Fibroblast of villous mesenchyme (primary cell): ENCODE measurements at regions not wholly inside any gene's neighbourhood (a gene's known extent, or its start where the extent isn't known, plus 50 kb on each side); places are given as distances from the start of the nearest gene placed in this dataset.

ENCODE experiments used
- DNase-seq: peaks from one replicate; pipeline ENCODE4 v3.0.0-alpha.2; 2010; ENCODE audit warnings: low read depth
- H3K4me3 ChIP-seq: 2 replicates; pipeline ENCODE4 v1.5.1; 2011; ENCODE audit warnings: low read depth, mild to moderate bottlenecking, low read length
- TF ChIP-seq, protein P1 (sequence below): IDR thresholded peaks from 2 replicates; pipeline ENCODE4 v1.5.1; 2012; ENCODE audit warnings: low read depth, mild to moderate bottlenecking, low read length; ENCODE audit not compliant: insufficient read depth

DNA sequence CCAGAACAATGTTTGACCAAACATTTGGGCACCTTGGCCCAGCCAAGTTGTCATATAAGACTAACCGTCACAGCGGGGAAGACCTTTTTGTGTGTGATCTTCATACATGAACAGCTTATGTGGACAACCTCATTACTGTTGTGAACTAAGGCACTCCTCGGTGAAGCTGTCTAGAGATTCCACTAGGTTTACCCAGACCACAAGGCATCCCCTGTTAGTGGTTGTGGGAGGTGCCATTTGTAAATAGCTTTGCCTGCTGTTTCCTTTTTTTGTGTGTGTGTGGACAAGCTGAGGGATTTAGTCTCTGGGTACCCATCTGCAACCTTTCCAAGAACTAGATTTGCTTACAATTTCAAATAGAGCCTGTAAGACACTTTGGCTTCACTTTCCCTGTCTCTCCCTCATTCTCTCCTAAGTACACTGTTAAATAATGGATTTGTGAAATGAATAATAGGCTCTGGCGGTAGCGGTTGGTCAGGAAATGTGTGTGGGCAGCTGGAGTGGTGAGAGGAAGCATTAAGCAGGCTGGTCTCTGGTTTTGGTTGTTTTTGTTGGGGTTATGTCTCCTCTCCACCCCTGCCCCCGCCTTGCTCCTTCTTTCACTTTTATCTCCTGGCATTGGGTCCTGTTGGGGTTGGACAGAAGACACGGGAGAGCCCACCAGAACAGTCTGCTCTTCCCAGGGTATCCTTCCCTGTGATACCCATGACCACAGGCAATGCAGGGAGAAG, 727.6 kb downstream of the VRK1 start:
- TF ChIP-seq, protein P1, sequence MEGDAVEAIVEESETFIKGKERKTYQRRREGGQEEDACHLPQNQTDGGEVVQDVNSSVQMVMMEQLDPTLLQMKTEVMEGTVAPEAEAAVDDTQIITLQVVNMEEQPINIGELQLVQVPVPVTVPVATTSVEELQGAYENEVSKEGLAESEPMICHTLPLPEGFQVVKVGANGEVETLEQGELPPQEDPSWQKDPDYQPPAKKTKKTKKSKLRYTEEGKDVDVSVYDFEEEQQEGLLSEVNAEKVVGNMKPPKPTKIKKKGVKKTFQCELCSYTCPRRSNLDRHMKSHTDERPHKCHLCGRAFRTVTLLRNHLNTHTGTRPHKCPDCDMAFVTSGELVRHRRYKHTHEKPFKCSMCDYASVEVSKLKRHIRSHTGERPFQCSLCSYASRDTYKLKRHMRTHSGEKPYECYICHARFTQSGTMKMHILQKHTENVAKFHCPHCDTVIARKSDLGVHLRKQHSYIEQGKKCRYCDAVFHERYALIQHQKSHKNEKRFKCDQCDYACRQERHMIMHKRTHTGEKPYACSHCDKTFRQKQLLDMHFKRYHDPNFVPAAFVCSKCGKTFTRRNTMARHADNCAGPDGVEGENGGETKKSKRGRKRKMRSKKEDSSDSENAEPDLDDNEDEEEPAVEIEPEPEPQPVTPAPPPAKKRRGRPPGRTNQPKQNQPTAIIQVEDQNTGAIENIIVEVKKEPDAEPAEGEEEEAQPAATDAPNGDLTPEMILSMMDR, result no peak
- H3K4me3 ChIP-seq, result no peak overlapping the region
- DNase-seq, result no peak

DNA sequence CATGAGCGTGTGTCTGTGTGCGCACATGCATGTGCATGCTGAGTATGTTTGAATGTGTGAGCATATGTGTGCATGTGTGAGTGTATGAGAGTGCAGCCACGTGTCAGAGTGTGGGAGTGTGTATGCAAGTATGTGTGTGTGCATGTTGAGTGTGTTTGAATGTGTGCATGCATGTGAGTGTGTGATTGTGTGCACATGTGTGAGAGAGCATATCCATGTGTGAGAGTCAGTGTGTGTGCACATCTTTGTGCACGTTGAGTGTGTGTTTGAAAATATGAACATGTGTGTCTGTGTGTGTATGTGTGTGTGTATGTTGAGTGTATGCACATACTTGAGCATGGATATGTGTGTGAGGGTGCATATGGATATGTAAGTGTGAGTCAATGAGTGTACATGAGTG, 730.8 kb downstream of the VRK1 start:
- TF ChIP-seq, protein P1, result no peak
- DNase-seq, result no peak
- no peak overlapping the region for H3K4me3 ChIP-seq

DNA sequence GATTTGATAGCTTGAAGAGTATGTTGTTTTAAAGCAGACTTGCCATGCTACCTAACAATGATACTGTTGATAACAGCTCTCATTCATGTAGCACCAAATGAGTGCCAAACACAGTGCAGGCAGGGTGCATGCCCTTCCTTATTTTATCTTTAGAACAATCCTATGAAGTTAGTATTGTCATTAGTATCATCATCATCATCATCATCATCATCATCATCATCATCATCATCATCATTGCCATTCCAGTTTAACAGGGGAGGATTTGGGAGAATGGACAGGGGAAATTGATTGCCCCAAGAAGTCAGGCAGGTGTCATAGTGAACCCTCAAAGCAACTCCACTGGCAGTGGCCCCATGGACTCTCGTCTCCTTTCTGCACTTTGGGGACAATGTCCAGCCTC, 734.9 kb downstream of the VRK1 start:
- TF ChIP-seq, protein P1, result no peak
- H3K4me3 ChIP-seq, result no peak overlapping the region
- no peak for DNase-seq

DNA sequence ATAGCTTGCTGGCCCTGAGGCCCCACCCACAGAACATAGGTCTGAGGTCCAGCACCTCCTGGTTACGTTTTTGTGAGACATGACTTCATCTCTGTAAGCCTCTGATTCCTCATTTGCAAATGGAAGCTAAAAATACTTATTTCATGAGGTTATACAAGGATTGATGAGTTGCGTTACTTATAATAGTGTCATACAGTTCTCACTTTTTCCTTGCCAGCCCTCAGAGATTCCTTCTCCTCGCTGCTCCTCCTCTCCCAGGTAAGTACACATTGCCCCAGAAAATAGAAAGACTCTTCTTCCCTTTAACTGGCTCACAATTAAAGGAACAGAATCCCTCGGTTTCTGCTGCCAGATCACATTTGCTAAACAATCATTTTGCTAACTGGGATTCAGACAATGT, 739.2 kb downstream of the VRK1 start:
- no peak for DNase-seq
- TF ChIP-seq, protein P1, result no peak
- no peak overlapping the region for H3K4me3 ChIP-seq

DNA sequence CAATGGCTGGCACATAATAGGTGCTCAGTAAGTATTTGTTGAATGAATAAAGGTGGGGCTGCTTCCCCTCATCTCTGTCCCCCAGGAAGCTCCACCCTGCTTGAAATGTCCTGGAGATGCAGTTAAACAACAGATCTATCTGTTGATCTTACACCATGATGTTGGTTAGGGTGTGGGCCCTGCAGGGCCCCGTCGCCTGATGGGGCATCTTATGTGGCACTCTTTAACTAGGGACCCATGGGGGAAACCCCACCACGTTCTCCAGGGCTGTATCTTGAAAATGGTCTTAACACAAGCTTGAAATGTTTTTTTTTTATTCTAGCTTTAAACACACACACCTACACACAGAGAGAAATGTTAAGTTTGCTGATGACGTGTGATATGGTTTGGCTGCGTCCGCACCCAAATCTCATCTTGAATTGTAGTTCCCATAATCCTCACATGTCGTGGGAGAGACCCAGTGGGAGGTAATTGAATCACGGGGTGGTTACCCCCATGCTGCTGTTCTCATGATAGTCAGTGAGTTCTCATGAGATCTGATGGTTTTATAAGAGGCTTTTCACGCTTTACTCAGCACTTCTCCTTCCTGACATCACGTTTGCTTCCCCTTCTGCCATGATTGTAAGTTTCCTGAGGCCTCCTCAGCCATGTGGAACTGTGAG, 741.7 kb downstream of the VRK1 start:
- no peak overlapping the region for H3K4me3 ChIP-seq
- TF ChIP-seq, protein P1, result no peak
- no peak for DNase-seq

DNA sequence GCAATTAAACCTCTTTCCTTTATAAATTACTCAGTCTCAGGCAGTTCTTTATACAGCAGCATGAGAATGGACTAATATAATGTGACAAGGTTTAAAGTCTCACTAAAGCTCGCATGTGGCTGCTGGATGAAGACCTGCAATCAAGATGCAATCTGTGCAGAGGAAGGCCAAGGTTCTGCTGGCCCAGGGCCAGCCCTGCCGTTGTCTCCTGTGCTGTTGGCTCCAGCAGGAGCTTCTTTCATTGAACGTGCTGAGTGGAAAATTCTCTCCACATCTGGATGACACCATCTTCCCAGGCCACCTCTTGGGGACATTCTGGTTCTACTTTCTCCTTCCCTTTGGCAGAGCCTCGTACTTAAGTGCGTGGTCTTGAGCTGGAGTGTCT, 742.2 kb downstream of the VRK1 start:
- H3K4me3 ChIP-seq, result no peak overlapping the region
- TF ChIP-seq, protein P1, result no peak
- no peak for DNase-seq
